SK-N-MC (cell line): ENCODE measurements at regions not wholly inside any gene's neighbourhood (a gene's known extent, or its start where the extent isn't known, plus 50 kb on each side); places are given as distances from the start of the nearest gene placed in this dataset.
"Not testable (repeated sequence)": the region's sequence is repeated elsewhere in the genome, so short reads cannot be mapped to it uniquely, and the experiment has no call there.

Experiments
- FOXP2 ChIP-seq: optimal IDR thresholded peaks from 2 replicates; pipeline ENCODE3; 2011; ENCODE audit warnings: mild to moderate bottlenecking, moderate library complexity; ENCODE audit not compliant: insufficient read depth; ENCODE audit errors: extremely low read length, control extremely low read depth
- POLR2AphosphoS5 ChIP-seq: IDR thresholded peaks from 2 replicates; pipeline ENCODE4 v1.6.1; 2012; ENCODE audit warnings: mild to moderate bottlenecking, low read depth, low read length, borderline replicate concordance

DNA sequence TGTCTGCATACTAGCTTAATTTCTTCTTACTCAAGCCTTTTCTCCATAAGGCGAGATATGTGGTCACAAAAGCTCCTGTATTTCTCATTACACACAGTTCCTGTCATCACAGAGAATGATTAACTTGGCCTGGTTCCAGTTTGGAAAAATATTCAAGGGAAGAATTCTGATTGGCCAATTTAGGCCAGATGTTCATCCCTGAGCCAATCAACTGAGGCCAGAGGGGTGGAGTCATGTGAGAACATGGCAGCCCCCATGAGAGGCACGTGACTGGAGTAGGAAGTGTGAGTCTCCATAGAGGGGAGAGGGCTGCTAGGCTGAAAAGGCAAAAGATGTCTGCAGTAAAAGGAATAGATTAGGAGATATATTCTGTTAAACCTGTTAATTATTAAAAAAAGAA lies 167.5 kb upstream of the FRG2C start:
- not testable (repeated sequence) for TF ChIP-seq FOXP2, POLR2AphosphoS5
